NCI-H2081 treated with DMSO at 0.1 percent for 48 hours (cell line): ENCODE measurements at regions not wholly inside any gene's neighbourhood (a gene's known extent, or its start where the extent isn't known, plus 50 kb on each side); places are given as distances from the start of the nearest gene placed in this dataset.

Experiments used
- DNase-seq: peaks from one replicate; lab custom pipeline; 2025; lab: John Stamatoyannopoulos, UW

GRCh38 chr2:120809151-120809550 lies 73.5 kb downstream of the GLI2 start:
- DNase-seq, result no peak

DNA sequence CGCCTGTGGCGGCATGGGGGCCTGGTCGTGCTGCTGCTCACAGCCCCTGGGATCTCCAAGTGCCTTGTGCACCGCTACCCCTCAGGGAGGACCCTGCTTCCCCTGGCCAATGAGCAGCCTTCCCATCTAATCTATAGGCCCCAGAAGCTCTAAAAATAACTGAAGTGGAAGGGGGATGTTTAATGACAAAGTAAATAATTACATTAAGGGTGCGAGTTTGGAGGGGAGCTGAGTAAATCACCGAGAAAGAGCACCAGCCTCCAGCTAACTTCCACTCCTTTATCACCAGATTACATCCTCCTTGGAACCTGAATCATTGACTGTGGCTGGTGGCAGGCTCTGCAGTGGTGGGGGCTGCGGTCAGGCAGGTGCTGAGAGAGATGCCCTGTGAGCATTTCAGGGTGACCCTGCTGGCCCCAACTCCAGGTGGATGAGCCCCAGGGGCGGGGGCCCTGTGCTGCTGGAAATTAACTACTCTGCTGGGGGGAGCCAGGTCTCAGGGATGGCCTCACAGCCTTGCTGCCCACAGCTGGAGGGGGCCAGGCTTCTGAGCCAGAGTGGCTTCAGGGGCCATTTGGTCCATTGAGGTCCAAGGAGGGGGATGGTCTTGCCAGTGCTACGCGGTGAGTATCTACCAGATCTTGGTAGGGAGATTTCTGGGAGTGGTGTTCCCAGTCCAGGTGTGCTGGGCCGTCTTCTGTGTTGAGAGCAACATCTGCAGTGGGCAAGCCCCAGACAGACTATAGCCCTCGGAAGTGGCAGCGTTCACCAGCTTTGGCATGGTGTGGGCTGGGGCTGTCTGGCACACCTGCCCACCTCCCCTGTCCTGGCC lies 74.2 kb downstream of the GLI2 start:
- no peak for DNase-seq

GRCh38 chr2:120810639-120811038 lies 75.0 kb downstream of the GLI2 start:
- DNase-seq, result no peak

GRCh38 chr2:120812866-120813265 lies 77.2 kb downstream of the GLI2 start:
- DNase-seq, result no peak

- no peak for DNase-seq
Measured at GRCh38 chr2:120814352-120814751, 78.7 kb downstream of the GLI2 start.

GRCh38 chr2:120815292-120815691 lies 79.6 kb downstream of the GLI2 start:
- DNase-seq, result no peak

- DNase-seq, result no peak
Measured at GRCh38 chr2:120817136-120817955, 81.7 kb downstream of the GLI2 start.

- DNase-seq, result no peak
Measured at GRCh38 chr2:120817956-120818325, 82.3 kb downstream of the GLI2 start.

GRCh38 chr2:120818441-120818920 lies 82.8 kb downstream of the GLI2 start:
- no peak for DNase-seq

GRCh38 chr2:120819720-120820210 lies 84.1 kb downstream of the GLI2 start:
- DNase-seq, result no peak

DNA sequence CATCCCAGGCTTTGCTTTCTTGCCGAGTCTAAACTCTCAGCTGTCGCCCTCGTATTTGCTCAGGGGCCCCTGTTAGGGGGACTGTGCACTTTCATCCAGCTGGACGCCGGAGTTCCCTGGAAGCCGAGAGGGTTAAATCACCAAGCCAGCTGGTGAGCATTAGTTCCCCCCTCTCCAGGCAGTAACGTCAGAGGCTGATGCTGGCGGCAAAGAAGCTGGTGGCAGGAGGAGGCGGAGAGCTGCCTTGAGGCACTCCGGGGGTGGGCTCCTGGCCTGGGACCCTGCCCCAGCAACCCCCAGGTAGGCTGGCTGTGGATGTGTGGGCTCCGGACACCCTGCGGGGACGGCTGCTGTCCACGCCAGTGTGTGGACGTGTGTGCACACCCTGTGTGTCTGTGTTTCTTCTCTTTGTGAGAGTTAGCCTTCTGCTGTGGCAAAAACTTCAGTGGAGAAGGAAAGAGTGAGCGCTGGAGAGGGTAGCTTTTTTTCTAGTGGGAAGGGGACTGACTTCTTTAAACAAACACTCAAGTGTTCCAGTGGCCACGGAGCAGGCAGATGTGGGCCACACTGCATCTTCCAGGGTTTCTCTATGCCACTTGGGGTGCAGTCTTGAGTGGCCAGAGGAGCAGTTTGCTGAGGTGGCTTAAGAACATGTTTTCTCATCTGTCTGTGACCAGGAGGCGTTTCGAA lies 84.7 kb downstream of the GLI2 start:
- no peak for DNase-seq

DNA sequence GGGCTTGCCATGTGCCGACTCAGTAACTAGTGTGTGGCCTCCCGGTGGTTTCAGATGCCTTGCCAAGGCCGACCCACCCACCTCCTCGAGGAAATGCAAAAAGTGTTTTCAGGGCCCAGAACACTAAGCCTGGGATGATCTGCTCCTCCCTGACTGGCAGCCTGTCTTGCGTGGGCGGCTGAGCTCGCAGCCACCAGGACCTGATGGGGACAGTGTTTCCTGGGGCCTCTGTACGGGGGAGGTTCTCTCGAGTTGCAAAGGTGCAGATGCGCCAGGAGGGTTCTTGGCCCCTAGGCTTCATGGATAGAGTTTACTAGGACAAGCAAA lies 85.2 kb downstream of the GLI2 start:
- no peak for DNase-seq

- no peak for DNase-seq
Measured at GRCh38 chr2:120821446-120822160, 85.9 kb downstream of the GLI2 start.

DNA sequence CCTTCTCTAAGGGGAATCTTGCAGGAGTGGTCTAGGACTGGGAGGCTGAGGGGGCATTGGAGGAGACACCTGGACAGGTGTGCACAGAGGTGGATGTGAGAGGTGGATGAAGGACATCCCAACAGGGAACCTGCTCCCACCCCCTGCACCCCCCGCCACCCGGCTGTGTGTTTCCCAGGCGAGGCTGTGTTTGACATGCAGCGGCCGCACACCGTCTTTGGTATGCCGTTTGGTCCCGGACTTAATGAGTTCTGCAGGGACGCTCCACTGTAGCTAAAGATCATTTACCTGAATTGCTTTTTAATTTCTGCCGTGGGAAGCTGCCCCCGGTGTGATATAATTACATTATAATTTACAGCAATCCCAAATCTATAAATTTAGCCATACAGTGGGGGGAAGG lies 87.3 kb downstream of the GLI2 start:
- DNase-seq, result no peak

GRCh38 chr2:120823551-120823950 lies 87.9 kb downstream of the GLI2 start:
- DNase-seq, result no peak

- DNase-seq, result no peak
Measured at GRCh38 chr2:120824246-120824645, 88.6 kb downstream of the GLI2 start.

DNA sequence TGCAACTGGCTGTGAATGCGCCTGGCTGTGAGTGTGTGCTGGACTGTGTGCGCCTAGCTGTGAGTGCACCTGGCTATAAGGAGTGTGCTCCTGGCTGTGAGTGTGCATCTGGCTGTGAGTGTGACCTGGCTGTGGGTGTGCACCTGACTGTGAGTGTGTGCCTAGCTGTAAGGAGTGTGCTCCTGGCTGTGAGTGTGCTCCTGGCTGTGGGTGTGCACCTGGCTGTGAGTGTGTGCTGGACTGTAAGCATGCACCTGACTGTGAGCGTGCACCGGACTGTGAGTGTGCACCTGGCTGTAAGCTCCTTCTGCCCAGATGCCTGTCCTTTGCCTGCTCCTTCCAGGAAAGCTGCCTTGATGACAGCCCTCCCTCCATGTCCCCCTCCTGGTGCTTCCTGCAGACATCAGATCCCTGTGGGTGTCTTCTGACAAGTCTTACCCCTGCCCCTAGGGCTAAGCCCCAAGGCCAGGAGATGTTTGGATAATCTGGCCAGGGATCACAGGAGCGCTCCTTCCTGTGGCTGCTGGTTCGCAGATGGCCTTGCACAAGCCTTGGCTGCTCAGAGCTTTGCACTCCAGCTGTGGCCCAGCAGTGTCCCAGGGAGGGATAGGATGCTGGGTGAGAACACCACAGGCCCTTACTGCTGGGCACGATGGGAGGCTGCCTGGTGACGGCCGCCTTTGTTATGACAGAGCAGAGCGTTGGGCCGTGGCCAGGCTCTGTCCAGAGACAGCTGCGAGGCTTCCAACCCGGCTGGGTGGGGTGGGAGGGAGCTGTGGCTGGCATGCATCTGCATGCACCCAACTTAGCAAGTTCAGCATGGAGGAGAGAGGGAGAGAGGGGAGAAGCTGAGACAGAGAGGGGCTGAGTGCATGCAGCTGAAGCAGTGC lies 89.9 kb downstream of the GLI2 start:
- DNase-seq, result no peak

DNA sequence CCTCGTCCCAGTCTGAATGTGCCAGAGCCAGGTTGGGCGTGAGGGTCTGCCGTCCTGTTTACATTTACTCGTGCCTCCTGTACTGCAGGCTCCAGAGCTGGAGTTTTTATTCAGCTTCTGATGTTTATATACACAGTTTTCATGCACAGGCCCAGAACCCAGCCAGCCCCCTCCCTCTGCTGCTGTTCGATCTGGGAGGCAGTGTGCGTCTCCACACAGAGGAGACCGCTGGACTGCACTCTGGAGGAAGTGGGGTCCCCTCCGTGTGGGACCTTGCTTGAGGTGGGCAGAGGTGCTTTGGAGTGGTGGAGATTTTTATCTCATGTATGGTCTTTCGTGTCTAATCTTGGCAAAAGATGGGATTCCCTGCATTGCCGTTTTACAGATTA lies 90.6 kb downstream of the GLI2 start:
- DNase-seq, result no peak

GRCh38 chr2:120826716-120827410 lies 91.2 kb downstream of the GLI2 start:
- DNase-seq, result no peak

- DNase-seq, result no peak
Measured at GRCh38 chr2:120828066-120828465, 92.4 kb downstream of the GLI2 start.
